CD4-positive, alpha-beta T cell (primary cell): ENCODE measurements at regions not wholly inside any gene's neighbourhood (a gene's known extent, or its start where the extent isn't known, plus 50 kb on each side); places are given as distances from the start of the nearest gene placed in this dataset.

Source experiments
- ATAC-seq: fragments of 200-7000 bp; cut with Tn5 transposase; one replicate; pipeline ENCODE4 v1.10.0; 2022; ENCODE audit warnings: mild to moderate bottlenecking; ENCODE audit not compliant: poor library complexity
- CTCF ChIA-PET: fragments of 350-600 bp; sonication (Branson Sonifier 250); formaldehyde crosslinking; loops from one replicate; lab custom pipeline; 2021; ENCODE audit warnings: antibody characterized with exemption, inconsistent platforms; lab: Charles Lee
- POLR2A ChIA-PET: fragments of 350-600 bp; sonication (Branson Sonifier 250); formaldehyde crosslinking; loops from one replicate; lab custom pipeline; 2021; ENCODE audit warnings: antibody characterized with exemption, inconsistent platforms; lab: Charles Lee
- DNase-seq, 14 experiments: peaks; one replicate each; pipeline ENCODE4 v3.0.0-alpha.2; 2013 to 2020; ENCODE audit warnings: mixed read lengths in 2 of 14
- H3K27ac ChIP-seq, 2 donors: one replicate each; pipeline versions ENCODE4 v1.5.1 to v1.7.0; 2013; ENCODE audit warnings: low read length in 2 of 2, low read depth in 1 of 2, mild to moderate bottlenecking in 1 of 2
- H3K27me3 ChIP-seq, 2 experiments: 1 replicate in 1 of 2; 2 replicates in 1 of 2; pipeline versions ENCODE4 v1.6.1 to v1.7.0; 2013; ENCODE audit warnings: low read length in 2 of 2, control low read depth in 1 of 2, mild to moderate bottlenecking in 1 of 2, moderate library complexity in 1 of 2; ENCODE audit not compliant: insufficient read depth in 2 of 2, control insufficient read depth in 1 of 2
- H3K36me3 ChIP-seq: one replicate; pipeline ENCODE4 v1.6.1; 2013; ENCODE audit warnings: low read length, control low read depth; ENCODE audit not compliant: insufficient read depth
- H3K4me1 ChIP-seq: one replicate; pipeline ENCODE4 v1.6.1; 2013; ENCODE audit warnings: low read length, control low read depth; ENCODE audit not compliant: insufficient read depth
- H3K4me3 ChIP-seq: one replicate; pipeline ENCODE4 v1.5.1; 2013; ENCODE audit warnings: mild to moderate bottlenecking, low read length, moderate library complexity
- H3K9me3 ChIP-seq, 2 experiments: 1 replicate in 1 of 2; 2 replicates in 1 of 2; pipeline versions ENCODE4 v1.6.1 to v1.7.0; 2013; ENCODE audit warnings: low read length in 2 of 2, mild to moderate bottlenecking in 2 of 2, control low read depth in 1 of 2, moderate library complexity in 1 of 2; ENCODE audit not compliant: control insufficient read depth in 1 of 2, insufficient read depth in 1 of 2
- H3K27ac Mint-ChIP-seq: one replicate; pipeline ENCODE4 v1.8.0; 2020; ENCODE audit warnings: mixed read lengths
- H3K27me3 Mint-ChIP-seq: one replicate; pipeline ENCODE4 v1.8.0; 2021; ENCODE audit warnings: mixed read lengths
- H3K36me3 Mint-ChIP-seq: one replicate; pipeline ENCODE4 v1.8.0; 2021; ENCODE audit warnings: low read depth, mixed read lengths
- H3K4me1 Mint-ChIP-seq: one replicate; pipeline ENCODE4 v1.8.0; 2021; ENCODE audit warnings: low read depth, mixed read lengths
- H3K4me3 Mint-ChIP-seq: one replicate; pipeline ENCODE4 v1.8.0; 2020; ENCODE audit warnings: mild to moderate bottlenecking, mixed read lengths
- H3K9me3 Mint-ChIP-seq: one replicate; pipeline ENCODE4 v1.8.0; 2020; ENCODE audit warnings: mixed read lengths
- CTCF ChIP-seq: fragments of 200-600 bp; IDR thresholded peaks from one replicate; pipeline ENCODE4 v1.8.0; 2022; ENCODE audit warnings: antibody characterized with exemption, mild to moderate bottlenecking
- intact Hi-C, 2 experiments: fragments of 100-400 bp; cut with DNase I in 1 of 2; cut with micrococcal nuclease in 1 of 2; formaldehyde crosslinking; loops; one replicate each; pipeline versions ENCODE4 v1.15.1 to v1.9.0; 2023 to 2025; cut with DNase I, micrococcal nuclease

DNA sequence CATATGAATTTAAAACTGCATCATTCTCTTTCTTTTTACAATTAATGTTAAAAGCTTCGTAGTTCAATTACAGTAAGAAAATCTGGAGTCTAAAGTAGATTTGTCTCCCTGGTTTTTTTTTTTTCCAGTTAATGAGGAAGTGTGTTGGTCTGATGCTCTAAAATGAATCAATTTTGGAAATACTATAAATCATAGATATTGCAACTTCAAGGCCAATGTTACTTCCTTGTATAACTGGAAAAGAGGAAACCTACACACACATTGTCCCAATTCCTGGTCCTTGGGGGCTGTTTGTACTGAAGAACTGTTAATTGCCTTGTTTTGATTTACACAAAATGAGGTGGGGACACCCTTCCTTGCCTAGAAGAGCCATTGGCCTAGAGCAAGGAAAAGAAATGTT is 107.2 kb downstream of the RGS2 start:
- no peaks in the 10 kb centered on the region for H3K9me3 ChIP-seq
- H3K4me3 Mint-ChIP-seq, result no peak overlapping the region
- H3K27me3 Mint-ChIP-seq, result no peaks in the 10 kb centered on the region
- intact Hi-C loops, result loop anchor here in 1 of 2 experiments (2.0 kb wide), 1 partner anchor 23 kb away; no protein-coding TSS in a partner anchor
- DNase-seq (no peak), ATAC-seq (no peak)
- no peak overlapping the region for H3K27ac Mint-ChIP-seq
- no peaks in the 10 kb centered on the region for H3K36me3 ChIP-seq
- ChIA-PET CTCF (no interaction called here), POLR2A (no interaction called here)
- H3K27ac ChIP-seq, result no peak overlapping the region
- no peak for TF ChIP-seq CTCF
- H3K4me1 Mint-ChIP-seq, result no peaks in the 10 kb centered on the region
- no peaks in the 10 kb centered on the region for H3K36me3 Mint-ChIP-seq
- no peak overlapping the region for H3K4me3 ChIP-seq
- H3K9me3 Mint-ChIP-seq, result no peaks in the 10 kb centered on the region
- no peaks in the 10 kb centered on the region for H3K4me1 ChIP-seq
- H3K27me3 ChIP-seq, result no peaks in the 10 kb centered on the region

GRCh38 chr1:192918259-192918658 is 109.4 kb downstream of the RGS2 start:
- ATAC-seq (no peak), DNase-seq (no peak)
- ChIA-PET CTCF (no interaction called here), POLR2A (no interaction called here)
- H3K9me3 Mint-ChIP-seq, result no peaks in the 10 kb centered on the region
- no peak overlapping the region for H3K4me3 Mint-ChIP-seq
- H3K36me3 Mint-ChIP-seq, result no peaks in the 10 kb centered on the region
- Histone ChIP-seq H3K9me3 (no peaks in the 10 kb centered on the region), H3K27ac (no peak overlapping the region), H3K27me3 (no peaks in the 10 kb centered on the region), H3K4me1 (no peaks in the 10 kb centered on the region), H3K4me3 (no peak overlapping the region), H3K36me3 (no peaks in the 10 kb centered on the region)
- H3K27ac Mint-ChIP-seq, result no peak overlapping the region
- no peaks in the 10 kb centered on the region for H3K4me1 Mint-ChIP-seq
- intact Hi-C loops, result no loop called here
- TF ChIP-seq CTCF, result no peak
- no peaks in the 10 kb centered on the region for H3K27me3 Mint-ChIP-seq

DNA sequence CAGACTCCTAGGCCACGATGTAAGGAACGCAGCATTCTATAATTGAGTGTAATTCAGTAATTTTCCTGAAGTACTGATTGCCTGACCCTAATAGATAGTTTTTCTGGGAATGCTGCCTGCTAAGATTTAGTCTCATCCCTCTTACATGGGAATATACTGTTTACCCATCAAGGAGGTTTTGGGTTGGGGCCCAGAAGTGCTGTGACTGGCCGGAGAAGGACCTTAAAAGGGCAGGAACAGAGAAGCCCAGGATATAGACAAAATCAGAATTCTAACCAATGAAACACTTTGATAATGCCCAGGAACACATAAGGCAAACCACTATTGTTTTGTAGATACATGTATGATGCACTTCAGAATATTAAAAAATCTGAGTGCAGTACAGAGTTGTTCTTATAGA is 111.6 kb downstream of the RGS2 start:
- no peak for TF ChIP-seq CTCF
- no peaks in the 10 kb centered on the region for H3K4me1 ChIP-seq
- ATAC-seq (no peak), DNase-seq (no peak)
- Mint-ChIP-seq H3K27me3 (no peaks in the 10 kb centered on the region), H3K4me3 (no peak overlapping the region), H3K9me3 (no peaks in the 10 kb centered on the region), H3K27ac (no peak overlapping the region), H3K36me3 (no peaks in the 10 kb centered on the region), H3K4me1 (no peaks in the 10 kb centered on the region)
- POLR2A ChIA-PET, result no interaction called here
- no peaks in the 10 kb centered on the region for H3K36me3 ChIP-seq
- H3K4me3 ChIP-seq, result no peak overlapping the region
- intact Hi-C loops, result no loop called here
- no peaks in the 10 kb centered on the region for H3K27me3 ChIP-seq
- CTCF ChIA-PET, result no interaction called here
- H3K27ac ChIP-seq, result no peak overlapping the region
- no peaks in the 10 kb centered on the region for H3K9me3 ChIP-seq
